Vagina (tissue), 2 donors: ENCODE measurements at regions not wholly inside any gene's neighbourhood (a gene's known extent, or its start where the extent isn't known, plus 50 kb on each side); places are given as distances from the start of the nearest gene placed in this dataset.

ENCODE experiments used
- POLR2A ChIP-seq, 2 donors: fragments of 450-650 bp; IDR thresholded peaks; one replicate each; pipeline ENCODE4 v1.6.1; 2017; ENCODE audit warnings: antibody characterized with exemption in 2 of 2, mild to moderate bottlenecking in 2 of 2, moderate library complexity in 2 of 2
- POLR2AphosphoS5 ChIP-seq, 2 donors: sonication (generic); formaldehyde crosslinking; IDR thresholded peaks; one replicate each; pipeline ENCODE4 v1.9.0; 2017; ENCODE audit warnings: antibody characterized with exemption in 2 of 2, mild to moderate bottlenecking in 2 of 2, low read depth in 1 of 2; ENCODE audit not compliant: insufficient read depth in 1 of 2
- TF ChIP-seq, protein P1 (sequence below), 3 experiments: fragments of 450-650 bp in 2 of 3; fragments of 200-600 bp in 1 of 3; sonication (generic) in 1 of 3; IDR thresholded peaks; one replicate each; pipeline ENCODE4 v1.5.1; 2017 to 2019; ENCODE audit warnings: antibody characterized with exemption in 3 of 3, mild to moderate bottlenecking in 2 of 3, moderate library complexity in 2 of 3

- TF ChIP-seq POLR2A (IDR thresholded peaks at IDR 0.05) (no peak), POLR2AphosphoS5 (IDR thresholded peaks at IDR 0.05; ENCODE audit: insufficient read depth in 1 of 2, low read depth in 1 of 2) (no peak)
- TF ChIP-seq, protein P1, sequence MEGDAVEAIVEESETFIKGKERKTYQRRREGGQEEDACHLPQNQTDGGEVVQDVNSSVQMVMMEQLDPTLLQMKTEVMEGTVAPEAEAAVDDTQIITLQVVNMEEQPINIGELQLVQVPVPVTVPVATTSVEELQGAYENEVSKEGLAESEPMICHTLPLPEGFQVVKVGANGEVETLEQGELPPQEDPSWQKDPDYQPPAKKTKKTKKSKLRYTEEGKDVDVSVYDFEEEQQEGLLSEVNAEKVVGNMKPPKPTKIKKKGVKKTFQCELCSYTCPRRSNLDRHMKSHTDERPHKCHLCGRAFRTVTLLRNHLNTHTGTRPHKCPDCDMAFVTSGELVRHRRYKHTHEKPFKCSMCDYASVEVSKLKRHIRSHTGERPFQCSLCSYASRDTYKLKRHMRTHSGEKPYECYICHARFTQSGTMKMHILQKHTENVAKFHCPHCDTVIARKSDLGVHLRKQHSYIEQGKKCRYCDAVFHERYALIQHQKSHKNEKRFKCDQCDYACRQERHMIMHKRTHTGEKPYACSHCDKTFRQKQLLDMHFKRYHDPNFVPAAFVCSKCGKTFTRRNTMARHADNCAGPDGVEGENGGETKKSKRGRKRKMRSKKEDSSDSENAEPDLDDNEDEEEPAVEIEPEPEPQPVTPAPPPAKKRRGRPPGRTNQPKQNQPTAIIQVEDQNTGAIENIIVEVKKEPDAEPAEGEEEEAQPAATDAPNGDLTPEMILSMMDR (IDR thresholded peaks at IDR 0.05), result no peak
Observed at GRCh38 chr6:141552031-141552430, 580.7 kb upstream of the GJE1 start.
